GM18507 (cell line): ENCODE measurements at regions not wholly inside any gene's neighbourhood (a gene's known extent, or its start where the extent isn't known, plus 50 kb on each side); places are given as distances from the start of the nearest gene placed in this dataset.
"Not testable (repeated sequence)": the region's sequence is repeated elsewhere in the genome, so short reads cannot be mapped to it uniquely, and the experiment has no call there.

Experiments used
- DNase-seq: peaks from one replicate; pipeline ENCODE4 v3.0.0; 2011; ENCODE audit warnings: low read depth; ENCODE audit not compliant: insufficient read length; ENCODE audit errors: extremely low spot score
- FAIRE-seq: peaks from 2 replicates; lab custom pipeline; 2011; peaks lifted over from hg19 to GRCh38; lab: Jason Lieb, UNC

DNA sequence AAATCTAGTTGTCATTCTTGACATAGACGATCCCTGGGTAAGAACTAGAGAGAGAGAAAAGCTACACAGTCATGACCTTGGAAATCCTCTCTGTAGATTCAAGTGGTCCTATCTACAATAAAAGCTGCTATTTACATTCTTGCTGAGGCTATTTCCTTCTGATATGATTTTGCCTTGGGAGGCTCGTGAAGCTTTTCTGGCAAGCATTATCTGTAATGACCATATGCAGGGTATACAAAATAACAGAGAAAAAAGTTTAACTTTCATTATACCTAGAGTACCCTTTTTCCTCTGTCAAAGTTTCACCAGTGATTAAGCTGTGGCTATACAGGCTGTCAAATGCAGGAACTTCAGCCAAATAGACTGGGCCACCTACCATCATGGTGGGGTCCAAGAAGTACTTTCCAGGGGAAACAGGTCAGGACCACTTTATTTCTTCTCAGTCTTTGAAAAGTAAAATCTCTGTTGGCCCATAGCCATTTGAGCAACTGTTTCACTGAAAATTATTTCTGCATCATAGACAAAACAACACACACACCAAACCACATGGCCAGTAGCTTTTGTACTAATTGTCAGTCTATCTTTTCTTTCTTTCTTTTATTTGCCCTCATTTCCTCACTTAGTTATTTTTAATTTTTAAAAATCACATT lies 677.0 kb upstream of the ID4 start:
- FAIRE-seq (no peak), DNase-seq (no peak)

DNA sequence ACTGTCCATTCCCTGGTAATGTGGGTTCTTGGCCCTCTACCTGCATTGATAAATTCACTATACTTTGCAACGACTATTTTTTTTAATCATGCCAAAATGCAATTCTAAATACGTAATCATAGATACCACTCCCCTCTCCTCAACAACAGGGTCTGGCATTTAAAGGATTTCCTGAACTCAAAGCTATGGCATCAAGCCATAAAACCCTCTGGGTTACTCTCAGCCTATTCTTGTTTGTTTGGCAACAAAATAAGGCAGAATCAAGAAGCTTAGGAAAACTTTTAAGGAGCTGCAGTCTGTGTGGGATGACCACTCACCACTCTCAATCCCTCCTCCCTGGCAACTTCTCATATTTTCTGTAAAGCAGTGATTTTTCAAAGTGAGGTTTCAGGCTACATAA lies 669.9 kb upstream of the ID4 start:
- no peak for FAIRE-seq

DNA sequence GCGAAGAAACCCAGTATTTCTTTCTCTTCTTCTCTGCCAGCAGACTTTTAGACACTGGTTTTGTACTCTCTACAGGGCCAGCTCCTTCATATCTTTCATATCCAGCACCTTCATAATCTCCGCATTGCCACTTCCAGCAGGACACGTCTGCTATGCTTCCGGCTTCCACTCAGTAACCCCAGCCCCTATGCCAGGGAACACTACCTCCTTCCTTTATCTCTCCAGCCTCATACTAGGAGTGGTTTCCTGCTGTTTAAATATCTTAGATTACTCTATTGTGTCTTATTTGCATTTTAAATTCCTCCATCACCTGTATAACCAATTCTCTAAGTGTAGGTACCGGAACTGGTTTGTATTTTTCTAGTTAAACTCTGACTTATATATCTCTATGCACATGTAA lies 667.8 kb upstream of the ID4 start:
- DNase-seq = no peak
- no peak for FAIRE-seq

More for the DNA sequence above, 669.9 kb upstream of the ID4 start:
- DNase-seq = no peak

DNA sequence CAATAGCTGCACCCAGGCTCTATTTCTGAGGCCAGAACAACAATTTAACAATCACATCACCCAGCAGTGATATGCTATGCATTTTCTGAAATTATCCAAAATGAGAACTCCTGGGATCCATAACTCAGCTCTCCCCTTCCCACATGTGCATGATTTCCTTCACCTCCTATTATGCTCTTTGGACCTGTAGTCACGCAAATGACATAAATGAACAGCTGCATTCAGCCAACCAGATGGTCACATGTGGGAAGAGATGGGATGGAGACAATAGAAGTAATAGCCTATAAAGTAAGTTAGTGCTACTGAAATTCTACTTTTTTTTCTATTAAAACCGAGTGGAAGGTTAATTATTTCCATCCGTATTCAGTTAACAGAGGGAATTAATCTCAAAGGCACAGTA lies 662.1 kb upstream of the ID4 start:
- no peak for DNase-seq
- FAIRE-seq = no peak

DNA sequence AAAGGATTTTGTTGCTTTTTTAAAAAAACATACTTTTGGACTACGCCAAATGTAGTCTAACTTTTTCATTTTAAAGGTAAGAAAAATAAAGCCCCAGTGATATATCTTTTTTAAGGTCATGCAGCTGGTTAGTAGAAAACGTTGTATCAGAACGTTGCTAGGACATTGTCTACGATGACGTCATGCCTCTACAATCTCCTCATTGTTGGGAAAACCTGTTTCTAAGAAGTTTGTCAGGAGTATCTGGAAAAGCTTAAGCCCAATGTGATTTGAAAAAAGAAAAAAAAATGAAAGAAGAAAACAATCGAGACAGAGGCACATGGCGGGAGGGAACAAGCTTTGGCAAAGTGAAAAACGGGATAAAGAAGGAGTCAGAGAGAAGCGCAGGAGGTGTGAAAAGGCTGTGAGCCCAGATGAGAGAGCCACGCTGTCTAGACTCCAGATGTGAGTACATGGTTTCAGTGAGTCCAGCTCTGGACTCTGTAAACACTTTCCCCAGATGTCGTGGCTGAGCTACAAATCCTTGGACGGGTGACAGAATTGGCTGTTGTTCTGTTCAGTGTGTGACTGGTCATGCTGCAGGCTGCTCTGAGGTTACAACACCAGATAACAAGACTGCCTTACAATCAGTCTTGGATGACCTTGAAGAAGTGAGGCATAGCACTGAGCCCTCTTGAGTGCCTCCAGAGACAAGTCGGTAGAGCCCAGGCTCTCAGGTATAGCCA lies 656.7 kb upstream of the ID4 start:
- no peak for FAIRE-seq
- DNase-seq = no peak

DNA sequence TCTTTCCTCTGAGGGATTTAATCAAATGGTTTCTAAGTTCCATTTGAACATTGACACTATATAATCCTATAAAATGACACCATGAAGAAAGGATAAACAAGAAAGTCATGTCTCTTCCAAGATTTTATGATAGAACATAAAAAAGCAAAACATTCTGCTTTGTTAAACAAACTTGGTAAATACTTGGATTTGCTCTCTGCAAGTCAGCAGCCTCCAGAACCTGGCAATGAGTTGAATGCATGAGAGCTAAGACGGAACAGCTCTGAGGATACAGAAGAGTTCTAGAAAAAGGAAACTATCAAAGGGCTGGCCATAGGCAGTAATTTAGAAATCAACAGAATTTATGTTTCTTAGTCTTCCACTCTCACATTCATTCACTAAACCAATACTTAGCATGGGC lies 656.0 kb upstream of the ID4 start:
- FAIRE-seq (no peak), DNase-seq (no peak)

DNA sequence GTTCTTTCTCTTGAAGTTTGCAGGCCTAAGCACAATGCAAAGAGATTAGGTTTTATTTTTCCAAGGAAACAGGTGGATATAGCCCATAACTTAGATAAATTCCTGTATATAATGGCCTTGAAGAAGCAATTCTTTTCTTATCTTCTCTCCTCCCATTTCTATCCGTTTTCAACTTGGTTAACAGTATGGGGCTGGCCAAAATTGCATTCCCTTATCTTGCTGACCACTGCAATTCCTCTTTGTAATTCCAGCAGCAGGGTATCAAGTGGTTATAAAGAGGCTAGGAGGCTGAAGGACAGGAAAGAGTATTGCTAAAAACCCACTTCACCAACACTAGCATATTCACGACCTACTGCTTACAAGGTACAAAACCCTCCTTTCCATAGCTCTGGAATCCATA lies 643.5 kb upstream of the ID4 start:
- DNase-seq (no peak), FAIRE-seq (no peak)

DNA sequence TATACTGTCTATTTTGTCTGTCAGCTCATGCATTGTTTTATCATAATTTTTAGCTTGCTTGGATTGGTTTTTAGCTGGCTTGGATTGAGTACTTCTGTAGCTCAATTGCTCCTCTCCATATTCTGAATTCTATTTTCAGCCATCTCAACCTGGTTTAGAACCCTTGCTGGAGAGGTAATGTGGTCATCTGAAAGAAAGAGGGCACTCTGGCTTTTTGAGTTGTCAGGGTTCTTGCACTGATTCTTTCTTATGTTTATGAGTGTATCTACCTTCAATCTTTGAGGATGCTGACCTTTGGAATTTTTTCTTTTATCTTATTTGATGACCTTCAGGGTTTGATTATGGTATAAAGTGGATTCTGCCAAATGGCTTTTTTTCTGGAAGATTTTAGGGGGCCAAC lies 632.7 kb upstream of the ID4 start:
- FAIRE-seq = no peak
- no peak for DNase-seq

DNA sequence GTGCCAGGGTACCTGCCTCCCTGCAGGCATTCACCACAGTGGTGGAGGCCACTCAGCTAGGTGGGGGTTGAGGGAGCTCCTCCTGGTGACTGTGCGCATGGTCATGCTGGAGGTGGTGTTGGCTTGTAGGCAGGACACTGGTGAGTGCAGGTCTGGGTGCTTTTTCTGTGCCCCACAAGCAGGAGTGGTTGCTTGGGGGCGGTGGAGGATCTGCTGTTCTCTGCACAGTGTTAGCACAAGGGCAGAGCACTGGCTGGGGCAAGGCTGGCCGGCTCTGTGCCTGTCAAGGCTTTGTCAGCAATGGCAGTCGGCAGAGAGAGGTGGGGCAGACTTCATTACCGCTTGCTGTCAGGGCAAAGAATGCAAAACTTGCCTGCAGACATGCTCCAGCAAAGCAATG lies 632.1 kb upstream of the ID4 start:
- FAIRE-seq (no peak), DNase-seq (no peak)

DNA sequence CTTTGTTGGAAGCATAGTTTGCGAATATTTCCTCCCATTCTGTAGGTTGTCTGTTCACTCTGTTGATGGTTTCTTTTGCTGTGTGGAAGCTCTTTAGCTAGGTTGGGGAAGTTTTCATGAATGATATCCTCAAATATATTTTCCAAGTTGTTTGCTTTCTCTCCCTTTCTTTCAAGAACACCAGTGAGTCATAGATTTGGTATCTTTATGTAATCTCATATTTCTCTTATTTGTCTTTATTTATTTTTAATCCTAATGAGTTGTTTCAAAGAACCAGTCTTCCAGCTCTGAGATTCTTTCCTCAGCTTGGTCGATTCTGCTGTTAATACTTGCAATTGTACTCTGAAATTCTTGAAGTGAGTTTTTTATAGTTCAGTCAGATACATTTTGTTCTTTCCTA lies 628.0 kb upstream of the ID4 start:
- no peak for DNase-seq
- no peak for FAIRE-seq

DNA sequence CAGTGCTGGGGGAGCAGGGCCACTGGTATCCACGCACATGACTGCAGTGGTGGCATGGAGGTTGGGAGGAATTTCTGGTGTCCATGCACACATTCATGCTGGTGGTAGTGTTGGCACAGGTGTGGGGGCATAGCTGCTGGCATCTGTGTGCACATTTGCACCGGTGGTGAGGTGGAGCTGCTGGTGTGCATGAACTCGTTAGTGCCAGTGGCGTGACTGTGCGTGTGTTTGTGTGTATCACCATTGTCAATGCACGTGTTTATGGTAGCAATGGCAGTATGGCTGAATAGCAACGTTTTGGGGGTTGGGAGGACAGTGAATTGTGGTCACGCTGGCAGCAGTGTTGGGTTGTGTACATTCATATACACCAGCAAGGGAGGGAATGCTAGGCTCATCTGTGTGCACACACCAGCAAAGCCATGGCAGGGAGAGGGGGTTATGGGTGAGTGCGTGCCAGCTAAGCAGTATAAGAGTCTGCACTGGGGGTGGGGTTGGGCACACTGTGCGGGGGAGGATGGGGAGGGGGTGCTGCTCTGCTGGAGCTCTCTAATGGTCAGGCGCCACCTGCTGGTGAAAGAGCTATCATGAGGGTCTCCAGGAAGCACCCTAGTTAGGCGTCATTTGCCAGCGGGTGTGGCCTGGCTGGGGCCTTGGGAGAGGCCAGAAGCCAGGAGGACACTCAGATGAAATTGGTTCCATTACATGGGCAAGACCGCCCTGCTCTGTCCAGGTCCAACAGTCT lies 626.1 kb upstream of the ID4 start:
- DNase-seq (no peak), FAIRE-seq (no peak)

DNA sequence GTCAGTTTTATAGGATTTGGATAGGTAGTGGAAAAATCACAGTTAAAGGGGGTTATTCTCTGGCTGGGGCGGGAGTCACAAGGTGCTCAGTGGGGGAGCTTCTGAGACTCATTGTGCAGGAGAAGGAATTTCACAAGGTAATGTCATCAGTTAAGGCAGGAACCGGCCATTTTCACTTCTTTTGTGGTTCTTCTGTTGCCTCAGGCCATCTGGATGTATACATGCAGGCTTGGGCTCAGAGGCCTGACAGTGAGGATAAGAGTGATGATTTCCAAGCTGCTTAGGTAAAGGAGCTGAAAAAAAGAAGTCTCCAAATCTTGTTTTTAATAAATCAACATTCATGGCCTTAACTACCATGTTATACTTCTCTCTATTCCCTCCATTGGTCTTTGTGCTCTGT lies 622.9 kb upstream of the ID4 start:
- DNase-seq (no peak), FAIRE-seq (no peak)

DNA sequence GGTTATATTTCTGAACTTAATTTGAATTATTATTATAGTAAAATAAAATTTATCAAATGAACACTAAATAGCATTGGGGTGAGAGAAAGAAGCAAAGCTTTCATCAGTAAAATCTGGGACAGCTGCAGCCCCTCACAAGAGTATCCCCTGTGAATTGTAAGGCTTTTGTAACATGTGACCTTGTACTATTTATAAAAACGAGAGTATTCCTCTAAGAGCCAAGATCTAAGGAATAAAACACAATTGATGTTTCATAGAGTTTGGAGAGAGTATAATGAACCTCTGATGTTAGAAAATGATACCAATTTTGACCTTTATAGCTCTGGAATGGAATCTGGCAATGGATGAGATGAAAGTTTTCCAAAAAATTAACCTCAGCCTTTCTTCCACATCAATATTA lies 617.2 kb upstream of the ID4 start:
- no peak for FAIRE-seq
- no peak for DNase-seq

DNA sequence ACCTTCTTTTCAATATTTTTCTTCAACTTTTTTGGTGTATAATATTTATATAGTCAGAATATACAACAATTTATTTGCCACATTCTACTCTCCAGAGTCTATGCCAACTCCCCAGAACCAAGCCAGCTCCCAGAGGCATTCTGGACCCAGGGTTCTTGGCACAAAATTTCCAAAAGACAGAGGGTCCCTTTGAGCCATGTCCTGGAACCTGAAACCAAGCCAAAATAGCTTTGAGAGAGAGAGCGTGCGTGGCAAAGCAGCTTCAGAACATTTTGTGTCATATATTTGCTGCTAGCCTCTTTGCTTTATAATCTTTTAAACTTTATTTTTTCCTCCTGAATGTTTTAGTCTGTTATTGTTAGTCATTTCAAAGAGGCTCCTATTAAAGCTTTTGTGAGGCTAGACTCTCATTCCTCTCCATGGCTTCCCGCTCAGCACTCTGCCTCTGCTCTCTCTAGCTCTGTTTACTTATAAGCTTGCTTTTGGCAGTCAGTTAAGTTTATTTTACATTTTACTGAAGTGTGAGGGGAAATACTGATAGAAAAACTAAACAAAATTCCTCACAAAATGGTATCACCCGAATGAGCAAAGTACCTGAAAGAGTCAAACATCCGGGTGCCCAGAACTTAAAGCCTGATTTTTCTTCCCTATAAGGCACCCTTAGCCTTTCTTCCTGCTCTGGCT lies 605.1 kb upstream of the ID4 start:
- DNase-seq = no peak
- no peak for FAIRE-seq

DNA sequence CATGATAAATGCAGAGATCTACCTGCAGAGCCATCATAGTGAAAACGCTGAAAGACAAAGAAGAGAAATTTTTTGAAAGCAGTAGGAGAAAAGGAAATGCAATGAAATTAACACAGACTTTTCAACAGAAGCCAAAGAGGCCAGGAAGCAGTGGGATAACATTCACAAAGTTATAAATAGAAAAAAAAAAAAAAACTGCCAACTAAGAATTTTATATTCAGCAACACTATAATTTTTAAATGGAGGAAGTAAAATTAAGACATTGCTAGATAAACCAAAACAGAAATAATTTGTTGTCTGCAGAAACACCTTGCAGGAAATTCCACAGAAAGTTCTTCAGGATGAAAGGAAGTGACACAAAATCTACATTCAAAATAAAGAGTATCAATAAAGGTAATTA lies 591.5 kb upstream of the ID4 start:
- DNase-seq = no peak
- no peak for FAIRE-seq

DNA sequence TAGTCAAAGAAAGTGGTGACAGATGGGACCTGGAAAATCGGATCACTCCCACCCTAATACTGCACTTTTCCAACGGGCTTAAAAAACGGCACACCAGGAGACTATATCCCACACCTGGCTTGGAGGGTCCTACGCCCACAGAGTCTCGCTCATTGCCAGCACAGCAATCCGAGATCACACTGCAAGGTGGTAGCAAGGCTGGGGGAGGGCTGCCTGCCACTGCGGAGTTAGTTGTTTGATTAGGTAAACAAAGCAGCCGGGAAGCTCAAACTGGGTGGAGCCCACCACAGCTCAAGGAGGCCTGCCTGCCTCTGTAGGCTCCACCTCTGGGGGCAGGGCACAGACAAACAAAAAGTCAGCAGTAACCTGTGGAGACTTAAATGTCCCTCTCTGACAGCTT lies 590.0 kb upstream of the ID4 start:
- not testable (repeated sequence) for DNase-seq, FAIRE-seq

DNA sequence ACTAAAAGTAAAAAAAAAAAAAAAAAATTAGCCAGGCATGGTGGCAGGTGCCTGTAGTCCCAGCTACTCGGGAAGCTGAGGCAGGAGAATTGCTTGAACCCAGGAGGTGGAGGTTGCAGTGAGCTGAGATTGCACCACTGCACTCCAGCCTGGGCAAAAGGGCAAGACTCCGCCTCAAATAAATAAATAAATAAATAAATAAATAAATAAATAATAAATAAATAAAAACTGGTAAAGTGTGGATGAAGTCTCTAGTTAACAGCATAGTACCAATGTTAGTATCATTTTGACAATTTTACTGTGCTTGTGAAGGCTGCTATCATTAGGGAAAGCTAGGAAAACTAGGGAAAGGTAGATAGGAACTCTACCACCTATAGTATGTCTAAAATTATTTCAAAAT lies 581.0 kb upstream of the ID4 start:
- not testable (repeated sequence) for FAIRE-seq

DNA sequence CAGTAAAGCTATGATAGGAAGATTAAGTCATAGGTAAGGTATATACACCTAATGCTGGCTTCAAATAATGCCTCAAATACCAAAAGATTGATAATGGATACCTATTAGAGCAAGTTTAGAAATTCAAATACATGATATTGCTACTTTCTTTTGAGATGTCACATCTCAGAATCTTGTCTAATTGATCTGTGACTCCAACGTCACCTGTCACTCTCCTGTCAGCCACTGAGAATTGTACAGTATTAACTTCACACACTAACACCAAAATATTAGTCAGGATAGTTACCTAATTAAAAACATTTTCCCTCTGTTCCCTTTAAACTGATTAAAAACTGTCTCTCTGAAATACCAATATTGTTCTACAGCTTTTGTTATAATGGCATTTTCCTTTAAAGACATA lies 575.5 kb upstream of the ID4 start:
- no peak for FAIRE-seq
- no peak for DNase-seq

More for the DNA sequence above, 581.0 kb upstream of the ID4 start:
- not testable (repeated sequence) for DNase-seq

DNA sequence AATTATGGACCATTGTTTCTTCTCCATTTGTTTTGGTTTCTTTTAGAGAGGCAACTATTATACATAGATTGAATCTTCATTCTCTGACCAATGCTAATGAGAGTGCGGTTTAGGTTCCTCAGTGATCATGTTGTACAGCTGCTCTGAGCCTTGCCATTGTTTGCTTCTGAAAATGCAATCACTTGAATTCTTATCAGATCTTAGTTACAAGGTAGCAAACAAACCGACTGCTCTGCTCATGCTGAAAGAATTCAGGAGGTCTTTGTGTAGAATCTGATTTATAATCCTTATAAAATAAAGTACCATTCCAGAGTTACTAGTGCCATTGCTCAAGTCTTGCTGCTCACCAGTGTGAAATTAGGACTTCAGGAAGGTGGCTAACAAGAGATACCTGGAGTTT lies 569.1 kb upstream of the ID4 start:
- DNase-seq (no peak), FAIRE-seq (no peak)

DNA sequence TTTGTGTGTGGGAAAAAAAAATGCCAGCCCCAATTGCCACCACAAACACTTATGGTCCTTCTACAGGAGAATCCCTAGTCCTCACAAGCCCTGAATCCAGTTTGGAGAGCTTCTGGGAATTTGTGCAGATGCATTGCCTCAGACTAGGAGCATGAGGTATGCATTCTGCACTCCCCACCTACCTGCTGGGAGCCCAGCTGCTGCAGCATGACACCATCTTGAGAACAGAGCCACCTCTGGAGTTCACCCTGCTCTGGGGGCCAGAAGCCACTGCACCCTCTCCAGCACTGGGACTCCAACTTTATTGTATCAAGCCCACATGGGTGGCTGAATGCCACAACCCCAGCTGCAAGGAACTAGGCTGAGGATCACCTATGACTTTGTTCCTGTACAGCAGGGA lies 568.5 kb upstream of the ID4 start:
- FAIRE-seq = no peak
- DNase-seq = no peak
